HG03135 (cell line): ENCODE measurements at regions not wholly inside any gene's neighbourhood (a gene's known extent, or its start where the extent isn't known, plus 50 kb on each side); places are given as distances from the start of the nearest gene placed in this dataset.
"Not testable (repeated sequence)": the region's sequence is repeated elsewhere in the genome, so short reads cannot be mapped to it uniquely, and the experiment has no call there.

Experiments
- ATAC-seq: cut with Tn5 transposase; IDR thresholded peaks from one replicate; pipeline ENCODE4 v1.9.1; 2021; ENCODE audit warnings: mild to moderate bottlenecking, moderate library complexity; ENCODE audit not compliant: unreplicated experiment

DNA sequence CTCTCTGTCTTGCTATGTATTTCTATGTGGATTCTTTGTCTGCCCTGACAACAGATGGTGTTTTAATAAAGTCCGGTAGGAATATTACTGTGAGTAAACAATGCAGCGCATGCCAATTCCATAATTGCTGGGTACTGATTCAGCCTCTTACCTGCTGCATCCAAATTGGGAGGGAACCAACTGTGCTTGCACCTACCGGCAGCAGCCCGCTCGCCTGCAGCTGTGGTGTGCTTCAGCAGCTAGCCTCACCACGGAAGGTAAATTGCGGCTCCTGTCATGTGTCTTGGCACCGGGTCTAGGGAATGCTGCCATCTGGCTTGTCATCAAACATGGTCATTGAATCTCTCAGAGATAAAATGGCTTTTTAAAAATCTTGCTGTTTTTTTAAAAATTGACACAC lies 704.8 kb upstream of the SLC35B3 start:
- no peak for ATAC-seq

DNA sequence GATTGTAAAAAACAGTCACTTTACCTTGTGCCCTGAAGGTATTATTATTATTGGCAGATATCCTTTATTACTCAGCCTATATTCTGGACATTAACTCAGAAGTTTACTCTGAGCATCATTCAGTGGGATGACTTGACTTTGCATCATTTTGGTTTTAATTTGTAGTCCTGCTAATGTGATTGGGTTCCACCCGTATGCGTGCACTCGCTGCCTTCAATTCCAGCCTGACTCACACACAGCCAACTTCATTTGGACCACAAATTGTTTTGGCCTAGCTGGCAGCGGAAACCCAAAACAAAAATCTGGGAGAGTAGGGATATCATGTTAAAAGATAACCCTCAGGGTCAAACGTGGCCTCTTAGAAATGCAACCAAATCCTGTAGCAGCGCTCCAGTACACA lies 704.4 kb upstream of the SLC35B3 start:
- no peak for ATAC-seq

DNA sequence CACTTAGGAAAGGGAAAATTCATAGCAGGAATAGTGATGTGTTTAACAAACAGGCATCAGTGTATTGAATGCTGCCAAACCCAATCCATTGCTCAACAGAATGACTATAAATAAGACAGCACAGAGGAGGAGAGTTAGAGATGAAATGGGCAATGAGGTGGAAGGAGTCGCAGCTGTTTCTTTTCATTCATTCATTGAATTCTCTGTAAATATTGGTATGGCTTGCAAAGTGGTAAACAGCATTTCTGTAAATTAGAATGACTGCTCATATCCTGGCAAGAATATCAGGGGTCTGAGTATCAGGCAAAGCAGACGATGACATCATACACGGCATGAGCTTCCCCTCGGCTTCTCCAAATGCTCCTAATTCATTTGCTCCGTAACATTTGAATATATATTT lies 703.6 kb upstream of the SLC35B3 start:
- no peak for ATAC-seq

- ATAC-seq, result no peak
Observed at GRCh38 chr6:9136141-9136822, 700.9 kb upstream of the SLC35B3 start.

DNA sequence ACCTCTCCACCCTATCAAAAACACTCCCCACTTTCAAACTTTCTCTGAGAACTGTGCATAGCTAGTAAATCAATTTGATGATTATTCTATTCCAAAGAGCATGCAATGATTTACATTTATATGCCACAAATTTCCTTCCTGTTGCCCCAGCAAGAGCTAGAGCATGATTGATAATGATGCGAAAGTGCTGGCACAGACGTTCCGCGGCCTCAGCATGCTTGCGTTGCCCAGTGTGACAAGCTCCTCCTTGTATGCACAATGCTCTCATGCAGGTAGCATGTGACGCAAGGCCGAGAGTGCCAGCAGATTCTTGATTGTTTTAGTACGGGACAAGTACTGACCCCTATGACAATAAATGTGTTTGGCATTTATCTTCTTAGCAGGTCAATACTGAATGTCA lies 696.3 kb upstream of the SLC35B3 start:
- ATAC-seq, result no peak

DNA sequence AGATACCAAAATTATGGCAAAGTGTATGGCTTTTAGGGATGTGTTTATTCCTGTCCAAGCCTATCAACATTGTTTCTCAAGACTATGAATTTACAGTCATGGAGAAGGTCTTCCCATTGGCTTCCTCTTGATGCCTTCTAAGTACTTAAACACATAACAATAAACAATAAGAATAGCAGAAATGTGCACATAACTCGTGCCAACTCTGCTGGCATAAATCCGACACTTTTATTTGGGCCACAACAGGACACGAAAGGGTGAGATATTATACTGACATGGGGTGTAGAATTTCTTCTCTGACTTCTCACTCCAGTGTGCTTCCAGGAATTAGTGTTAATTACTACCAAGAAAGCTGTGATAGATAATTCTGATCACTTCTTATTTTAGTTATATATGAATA lies 695.9 kb upstream of the SLC35B3 start:
- ATAC-seq, result no peak

DNA sequence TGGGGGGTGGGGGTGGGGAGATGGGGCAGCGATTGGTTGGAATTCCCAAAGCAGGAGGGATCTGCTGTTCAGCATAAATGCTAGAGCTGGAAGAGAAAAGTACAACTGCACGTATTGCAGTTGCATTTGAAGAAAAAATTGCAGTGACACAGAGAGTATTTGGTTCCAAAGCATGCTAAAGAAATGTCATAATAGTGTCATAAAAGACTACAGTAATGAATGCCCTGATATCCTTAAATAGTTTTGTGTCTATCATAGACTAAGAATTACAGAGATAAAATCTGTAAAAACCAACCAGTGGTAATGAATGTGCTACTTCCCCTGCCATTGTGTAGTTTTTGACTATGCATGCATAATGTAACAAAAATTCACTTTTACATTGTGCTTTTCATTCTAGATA lies 693.6 kb upstream of the SLC35B3 start:
- no peak for ATAC-seq

- ATAC-seq, result no peak
Observed at GRCh38 chr6:9126878-9127560, 691.7 kb upstream of the SLC35B3 start.

- ATAC-seq, result not testable (repeated sequence)
Observed at GRCh38 chr6:9126034-9126433, 690.7 kb upstream of the SLC35B3 start.

- no peak for ATAC-seq
Observed at GRCh38 chr6:9121549-9121948, 686.2 kb upstream of the SLC35B3 start.

GRCh38 chr6:9116026-9116425 lies 680.7 kb upstream of the SLC35B3 start:
- no peak for ATAC-seq

DNA sequence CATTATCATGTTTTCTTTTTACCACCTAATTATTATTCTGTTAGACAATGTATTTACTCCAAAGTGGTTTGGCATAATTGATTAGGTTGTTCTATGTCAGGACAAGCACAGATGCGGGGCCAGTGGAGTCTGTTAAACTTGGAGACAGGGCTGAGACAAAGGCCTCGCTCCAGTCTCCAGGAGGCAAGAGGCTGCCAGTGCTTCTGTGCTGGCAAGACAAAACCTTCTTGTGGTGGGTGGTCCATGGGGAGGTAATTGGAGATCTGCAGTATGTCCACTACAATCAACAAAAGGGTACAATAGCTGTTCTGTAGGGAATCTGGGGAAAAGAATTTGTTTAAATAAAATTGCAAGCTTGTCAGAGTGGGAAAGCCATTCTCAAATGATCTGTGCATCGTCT lies 677.2 kb upstream of the SLC35B3 start:
- no peak for ATAC-seq

GRCh38 chr6:9103876-9104521 lies 668.7 kb upstream of the SLC35B3 start:
- no peak for ATAC-seq

GRCh38 chr6:9101920-9102319 lies 666.6 kb upstream of the SLC35B3 start:
- ATAC-seq, result no peak

DNA sequence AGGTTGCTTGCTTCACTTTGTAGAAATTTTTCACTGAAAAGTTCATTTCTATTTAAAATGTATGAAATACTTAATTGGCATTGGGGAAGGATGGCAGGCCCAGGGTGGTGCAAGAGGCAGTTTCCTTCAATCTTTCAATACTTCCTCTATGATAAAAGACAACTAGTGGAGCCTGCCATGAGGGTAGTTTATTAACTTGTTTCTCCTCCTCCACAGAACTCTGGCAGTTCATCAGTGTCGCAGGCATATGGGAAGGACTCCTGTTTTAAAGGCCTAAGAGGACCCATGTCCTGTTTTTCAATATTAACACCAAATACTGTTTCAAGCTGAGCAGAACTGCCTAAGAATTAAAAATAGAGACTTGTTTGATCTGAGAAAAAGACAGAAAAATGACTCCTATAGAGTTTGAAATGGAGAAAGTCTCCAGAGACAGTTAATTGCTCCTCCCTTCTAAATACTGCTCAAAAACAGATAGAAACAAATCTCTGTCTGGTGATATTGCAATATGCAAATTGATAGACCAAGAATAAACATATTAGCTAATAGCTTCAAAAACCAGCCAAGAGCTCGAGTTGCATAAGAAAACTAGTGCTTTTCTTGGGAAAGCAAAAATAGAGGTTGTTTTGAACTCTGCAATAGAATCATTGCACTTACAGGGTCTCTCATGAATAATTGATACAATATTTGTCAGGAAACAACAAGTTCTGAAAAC lies 665.7 kb upstream of the SLC35B3 start:
- no peak for ATAC-seq

- ATAC-seq, result no peak
Observed at GRCh38 chr6:9095729-9096128, 660.4 kb upstream of the SLC35B3 start.

DNA sequence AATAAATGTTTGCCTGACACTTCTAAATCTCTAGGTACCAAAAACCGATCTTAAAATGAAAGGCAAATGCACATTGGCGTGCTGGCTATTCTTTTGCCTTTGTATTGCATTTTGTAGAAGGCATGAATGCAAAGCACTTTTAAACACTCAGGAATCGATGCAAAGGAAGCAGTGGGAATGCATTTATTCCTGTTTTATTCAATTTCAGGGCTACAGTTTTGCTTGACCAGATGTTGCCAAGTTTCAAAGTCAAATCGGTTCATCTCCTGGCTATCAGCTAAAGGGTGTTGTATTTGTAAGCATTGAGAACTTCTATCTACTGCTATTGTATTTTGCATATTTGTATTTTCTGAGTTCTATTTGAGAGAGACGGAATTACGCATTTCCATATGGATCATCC lies 659.8 kb upstream of the SLC35B3 start:
- ATAC-seq, result no peak

DNA sequence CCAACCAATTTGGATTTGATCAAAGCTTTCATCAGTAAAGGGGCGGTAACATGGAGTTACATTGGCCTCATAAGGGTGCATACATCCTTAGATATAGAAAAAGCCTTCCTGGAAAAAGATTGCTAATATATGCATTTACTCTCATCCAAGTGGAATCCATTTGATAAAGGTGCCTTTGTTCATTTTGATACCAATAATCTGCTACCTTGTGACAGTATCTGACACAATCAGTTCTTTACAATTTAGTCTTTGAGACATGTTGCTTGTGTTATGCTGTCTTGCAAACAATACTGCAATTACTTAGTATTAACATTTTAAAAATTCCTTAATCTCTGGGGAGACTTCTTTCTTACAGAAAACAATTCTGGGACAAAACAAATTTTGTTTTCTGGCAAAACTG lies 654.4 kb upstream of the SLC35B3 start:
- no peak for ATAC-seq

GRCh38 chr6:9087470-9087869 lies 652.1 kb upstream of the SLC35B3 start:
- ATAC-seq, result no peak

GRCh38 chr6:9086331-9086730 lies 651.0 kb upstream of the SLC35B3 start:
- no peak for ATAC-seq

DNA sequence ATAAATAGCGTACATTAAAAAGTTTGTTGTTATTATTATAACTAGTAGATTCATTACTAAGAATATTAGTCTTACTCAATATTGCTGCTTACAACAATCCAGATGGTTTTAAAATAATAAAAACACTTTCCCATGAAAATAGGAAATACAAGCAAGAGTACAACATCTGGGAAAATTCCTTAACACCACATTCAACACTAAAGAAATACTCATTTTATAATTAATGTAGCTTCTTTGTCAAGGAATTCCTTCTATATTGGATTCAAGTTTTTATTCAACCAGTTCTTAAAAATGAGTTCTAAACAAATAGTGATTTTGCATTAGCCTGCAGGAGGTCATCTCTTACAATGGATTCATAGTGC lies 650.3 kb upstream of the SLC35B3 start:
- no peak for ATAC-seq
